NOMO-1 (cell line): ENCODE measurements at regions not wholly inside any gene's neighbourhood (a gene's known extent, or its start where the extent isn't known, plus 50 kb on each side); places are given as distances from the start of the nearest gene placed in this dataset.
"Not testable (repeated sequence)": the region's sequence is repeated elsewhere in the genome, so short reads cannot be mapped to it uniquely, and the experiment has no call there.

ENCODE experiments used
- DNase-seq, 2 experiments: peaks; one replicate each; lab custom pipeline; 2025; ENCODE audit not compliant: unreplicated experiment in 2 of 2; lab: John Stamatoyannopoulos, UW

DNA sequence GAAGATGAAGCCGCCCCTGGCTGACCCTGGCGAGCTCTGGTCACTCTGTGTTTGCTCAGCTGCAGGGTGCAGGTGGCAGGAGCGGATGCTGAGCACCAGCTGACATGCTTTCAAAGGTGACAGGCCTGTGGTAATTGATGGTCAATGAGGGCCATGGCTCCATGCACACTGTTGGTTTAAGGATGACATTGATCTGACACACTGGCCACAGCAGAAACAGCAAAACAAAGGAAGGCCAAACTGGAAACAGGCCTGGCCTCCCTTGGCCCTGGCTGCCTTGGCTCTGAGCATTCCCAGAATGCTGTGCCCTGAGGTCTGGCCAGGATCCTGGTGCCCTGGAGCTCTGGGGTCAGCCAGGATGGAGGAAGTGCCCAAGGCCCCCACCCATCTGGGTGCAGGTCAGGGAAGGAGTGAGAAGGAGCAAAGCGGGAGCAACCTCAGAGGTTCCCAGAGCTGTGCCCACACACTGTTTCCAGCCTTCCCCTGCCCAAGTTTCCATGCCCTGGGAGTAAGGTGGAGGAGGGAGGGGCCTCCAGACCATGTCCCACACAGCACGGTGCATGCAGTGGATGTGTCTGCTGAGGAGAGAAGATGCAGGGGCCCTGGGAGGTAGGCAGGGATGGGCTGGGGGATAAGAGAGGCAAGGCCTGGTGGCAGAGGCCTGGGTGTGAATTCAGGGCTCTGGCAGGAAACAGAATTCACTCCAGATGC, 302.2 kb downstream of the RPS24 start:
- no peak for DNase-seq

DNA sequence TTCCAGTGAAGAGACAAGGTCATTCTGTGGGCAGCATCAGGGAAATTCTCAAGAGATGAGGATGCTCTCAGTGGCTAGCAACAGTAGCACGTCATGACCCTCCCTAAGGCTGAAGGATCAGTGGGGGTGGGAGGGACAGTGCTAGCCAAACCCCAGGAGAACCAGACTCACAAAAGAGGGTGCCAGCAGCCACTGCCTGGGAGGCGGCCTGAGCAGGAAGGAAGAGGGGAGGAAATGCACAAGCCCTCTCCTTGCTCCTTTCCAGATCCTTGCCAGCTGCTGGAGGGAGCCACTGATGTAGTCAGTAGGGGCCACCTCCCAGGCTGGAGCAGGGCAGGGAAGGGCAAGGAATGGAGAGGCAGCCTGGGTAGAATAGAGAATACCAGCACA, 302.7 kb downstream of the RPS24 start:
- no peak for DNase-seq

GRCh38 chr10:78337016-78337415, 303.4 kb downstream of the RPS24 start:
- no peak for DNase-seq

DNA sequence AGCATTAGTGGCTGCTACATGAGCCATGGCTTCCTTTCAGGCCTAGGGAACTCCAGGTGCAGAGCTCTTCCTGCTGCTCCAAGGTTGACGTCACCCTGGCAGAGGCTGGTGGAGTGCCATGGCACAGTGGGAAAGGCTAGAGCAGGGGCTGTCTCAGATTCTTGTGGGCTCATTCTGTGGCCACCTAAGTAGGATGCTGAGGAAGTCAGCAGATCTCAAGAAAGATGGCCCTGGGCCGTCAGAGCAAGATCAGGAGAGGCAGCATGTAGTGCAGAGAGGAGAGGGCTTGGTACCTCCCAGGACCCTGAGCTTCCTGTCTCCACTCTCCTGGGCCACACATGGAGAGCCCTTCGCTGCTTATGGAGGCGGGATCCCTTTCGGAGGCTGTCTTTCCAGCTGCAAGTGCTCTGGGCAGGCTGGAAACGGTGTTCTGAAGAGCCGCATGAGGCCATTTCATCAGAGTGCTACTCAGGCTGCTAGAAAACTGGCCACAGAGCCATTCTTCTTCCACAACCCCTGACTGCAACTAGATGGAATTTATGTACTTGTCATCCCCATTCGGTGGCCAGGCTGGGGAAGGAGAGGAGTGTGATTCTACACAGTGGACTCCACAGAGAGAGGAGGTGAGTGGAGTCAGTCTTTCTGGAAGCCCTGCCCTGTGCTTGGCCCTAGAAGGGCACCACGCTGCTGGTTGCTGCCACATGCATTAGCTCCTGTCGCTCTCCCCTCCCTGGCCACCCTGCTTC, 304.2 kb downstream of the RPS24 start:
- DNase-seq = no peak

DNA sequence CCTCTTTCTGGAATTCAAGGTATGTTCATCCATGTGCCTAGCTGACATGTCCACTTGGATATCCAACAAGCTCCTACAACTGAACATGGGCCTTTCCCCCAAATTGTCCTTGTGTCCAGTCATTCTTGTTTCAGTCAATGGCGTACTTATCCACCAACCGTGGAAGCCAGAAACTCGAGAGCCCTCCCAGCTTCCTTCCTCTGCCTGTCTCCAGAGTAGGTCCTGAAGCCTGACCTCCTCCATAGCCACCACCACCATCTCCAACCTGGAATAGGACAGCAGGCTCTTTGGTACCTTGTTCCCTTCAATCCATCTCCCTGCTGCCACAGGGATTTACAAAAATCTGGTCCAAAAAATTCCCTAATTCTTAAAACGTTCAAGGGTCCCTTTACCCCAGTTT, 305.1 kb downstream of the RPS24 start:
- DNase-seq = no peak

- DNase-seq = no peak
These were observed 305.6 kb downstream of the RPS24 start for GRCh38 chr10:78339251-78339650.

DNA sequence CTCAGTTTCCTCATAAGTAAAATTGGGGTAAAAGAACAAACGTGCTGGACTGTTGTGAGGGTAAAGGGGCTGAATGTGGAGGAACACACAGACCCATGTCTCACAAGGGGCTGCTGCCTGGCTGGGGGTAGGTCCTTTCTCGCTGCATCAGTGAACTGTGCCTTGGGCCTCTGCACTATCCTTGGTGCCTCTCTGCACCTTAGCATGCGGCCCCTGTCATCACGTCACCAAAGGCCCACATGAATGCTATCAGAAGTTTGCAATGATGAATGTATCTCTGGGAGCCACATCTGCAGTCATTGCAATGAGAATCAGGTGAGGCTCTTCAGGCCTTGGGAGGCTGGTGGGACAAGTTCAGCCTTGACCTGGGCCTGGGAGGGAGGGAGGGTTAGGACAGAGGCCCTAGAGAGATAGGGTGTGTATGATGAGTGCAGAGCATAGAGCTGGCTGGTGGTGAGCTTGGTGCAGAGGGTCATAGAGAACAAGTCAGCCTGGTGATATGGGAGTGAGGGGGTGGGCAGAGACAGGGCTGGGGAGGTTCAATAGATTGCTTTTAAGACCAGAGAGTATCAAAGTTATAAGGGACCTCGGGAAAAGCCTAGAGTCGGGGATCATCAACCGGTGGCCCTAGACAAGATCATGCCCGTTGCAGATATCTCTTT, 308.4 kb downstream of the RPS24 start:
- no peak for DNase-seq

DNA sequence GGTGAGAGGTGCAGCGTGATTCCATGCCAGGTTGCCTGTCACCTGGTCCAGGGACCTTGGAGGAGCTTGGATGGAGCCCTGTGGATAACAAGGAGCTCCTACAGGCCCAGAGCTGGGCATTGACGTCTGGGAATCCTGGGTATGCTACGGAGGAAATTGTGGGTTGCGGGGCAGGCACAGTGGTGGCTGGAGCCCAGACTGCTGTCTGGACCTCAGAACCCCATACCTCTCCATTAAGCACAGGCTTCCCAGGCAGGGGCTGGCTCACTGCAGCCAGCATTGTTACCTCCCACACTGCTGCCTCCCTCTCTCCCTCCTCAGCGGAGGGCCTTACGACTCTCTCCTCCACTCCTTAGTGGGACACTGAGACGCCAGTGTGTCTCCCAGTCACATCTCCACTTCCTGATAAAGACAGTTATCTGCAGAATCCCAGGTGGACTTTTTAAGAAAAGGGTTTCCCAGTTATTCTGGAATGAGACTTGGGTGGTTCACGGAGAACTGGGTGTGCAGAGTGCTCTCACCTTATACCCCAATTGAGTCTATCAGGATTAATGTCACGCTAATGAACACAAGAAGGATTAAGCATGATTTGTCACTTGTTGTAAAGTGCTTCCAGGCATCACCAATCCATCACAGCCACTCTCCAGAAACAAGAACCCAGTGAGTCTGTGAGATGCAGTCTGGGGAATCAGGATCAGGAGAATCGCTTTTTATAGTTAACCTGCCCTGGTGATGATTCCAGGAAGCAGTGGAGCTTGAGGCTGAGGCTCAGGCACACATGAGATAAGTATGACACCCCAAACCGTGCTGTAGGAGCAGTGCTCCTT, 309.4 kb downstream of the RPS24 start:
- DNase-seq = no peak

DNA sequence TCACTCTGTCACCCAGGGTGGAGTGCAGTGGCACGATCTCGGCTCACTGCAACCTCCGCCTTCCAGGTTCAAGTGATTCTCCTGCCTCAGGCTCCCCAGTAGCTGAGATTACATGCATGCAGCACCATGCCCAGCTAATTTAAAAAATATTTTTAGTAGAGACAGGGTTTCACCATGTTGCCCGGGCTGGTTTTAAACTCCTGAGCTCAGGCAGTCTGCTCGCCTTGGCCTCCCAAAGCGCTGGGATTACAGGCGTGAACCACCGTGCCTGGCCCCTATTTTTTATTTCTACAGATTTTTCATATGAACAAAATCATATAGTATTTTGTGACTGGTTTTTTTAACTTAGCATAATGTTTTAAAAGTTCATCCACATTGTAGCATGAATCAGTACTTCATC, 310.6 kb downstream of the RPS24 start:
- DNase-seq = not testable (repeated sequence)

- not testable (repeated sequence) for DNase-seq
These were observed 311.9 kb downstream of the RPS24 start for GRCh38 chr10:78345515-78345914.

DNA sequence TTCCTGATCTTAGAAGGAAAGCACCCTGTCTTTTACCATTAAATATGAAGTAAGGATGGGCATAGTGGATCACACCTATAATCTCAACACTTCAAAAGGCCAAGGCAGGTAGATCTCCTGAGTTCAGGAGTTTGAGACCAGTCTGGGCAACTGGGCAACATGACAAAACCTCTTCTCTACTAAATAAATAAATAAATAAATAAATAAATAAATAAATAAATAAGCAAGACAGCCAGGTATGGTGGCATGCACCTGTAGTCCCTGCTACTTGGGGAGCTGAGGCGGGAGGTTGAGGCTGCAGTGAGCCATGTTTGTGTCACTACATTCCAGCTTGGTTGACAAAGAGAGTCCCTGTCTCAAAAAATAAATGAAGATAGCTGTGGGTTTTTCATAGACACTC, 313.1 kb downstream of the RPS24 start:
- DNase-seq = no peak

DNA sequence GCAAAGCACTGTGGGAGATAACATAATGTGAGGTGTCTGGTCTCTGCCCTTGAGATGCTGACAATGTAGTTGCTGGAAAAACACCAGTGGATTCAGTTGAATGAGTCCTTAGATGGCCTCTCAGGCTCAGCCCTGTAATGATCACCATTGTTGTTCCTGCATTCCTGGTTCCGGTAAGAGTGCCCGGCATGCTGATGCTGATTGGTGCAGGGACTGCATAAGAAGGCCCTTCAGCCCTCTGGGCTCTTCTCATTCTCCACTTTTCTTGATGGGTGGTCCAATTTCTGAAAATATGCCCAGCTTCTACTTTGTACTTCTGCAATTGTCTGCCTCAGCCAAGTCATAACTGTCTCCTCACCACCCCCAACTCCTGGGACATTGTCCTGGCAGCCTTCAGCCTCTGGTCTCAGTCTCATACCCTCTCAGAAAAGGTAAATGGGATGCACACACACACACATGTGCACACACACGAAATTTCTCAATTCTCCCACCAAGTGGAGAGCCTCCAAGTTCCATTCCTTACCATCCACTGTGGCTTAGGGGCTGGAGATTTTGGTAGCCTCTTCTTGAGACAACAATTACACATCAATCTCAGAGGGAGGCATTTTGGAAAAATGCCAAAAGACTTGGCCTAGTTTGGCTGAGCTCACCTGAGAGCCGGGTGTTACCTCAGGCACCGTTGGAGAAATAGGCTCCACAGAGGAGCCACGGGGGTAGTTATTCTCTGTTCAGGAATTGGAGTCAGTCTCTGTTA, 314.9 kb downstream of the RPS24 start:
- no peak for DNase-seq

DNA sequence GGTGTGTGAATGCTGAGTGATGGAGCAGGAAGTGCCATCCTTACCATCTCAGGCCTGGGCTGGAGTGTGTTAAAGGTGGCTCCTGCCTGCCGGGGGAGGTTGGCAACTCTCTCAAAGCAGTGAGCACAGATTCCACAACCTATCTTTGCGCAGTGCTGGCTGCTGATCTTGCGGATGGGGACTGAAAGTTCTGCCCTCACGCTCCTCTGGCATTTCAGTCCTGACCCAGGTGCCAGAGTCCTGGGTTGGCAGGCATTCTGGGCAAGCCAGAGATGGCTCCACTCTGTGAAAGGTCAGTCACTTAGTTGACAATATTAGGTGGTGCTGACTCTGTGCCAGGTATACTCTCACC, 315.5 kb downstream of the RPS24 start:
- no peak for DNase-seq

DNA sequence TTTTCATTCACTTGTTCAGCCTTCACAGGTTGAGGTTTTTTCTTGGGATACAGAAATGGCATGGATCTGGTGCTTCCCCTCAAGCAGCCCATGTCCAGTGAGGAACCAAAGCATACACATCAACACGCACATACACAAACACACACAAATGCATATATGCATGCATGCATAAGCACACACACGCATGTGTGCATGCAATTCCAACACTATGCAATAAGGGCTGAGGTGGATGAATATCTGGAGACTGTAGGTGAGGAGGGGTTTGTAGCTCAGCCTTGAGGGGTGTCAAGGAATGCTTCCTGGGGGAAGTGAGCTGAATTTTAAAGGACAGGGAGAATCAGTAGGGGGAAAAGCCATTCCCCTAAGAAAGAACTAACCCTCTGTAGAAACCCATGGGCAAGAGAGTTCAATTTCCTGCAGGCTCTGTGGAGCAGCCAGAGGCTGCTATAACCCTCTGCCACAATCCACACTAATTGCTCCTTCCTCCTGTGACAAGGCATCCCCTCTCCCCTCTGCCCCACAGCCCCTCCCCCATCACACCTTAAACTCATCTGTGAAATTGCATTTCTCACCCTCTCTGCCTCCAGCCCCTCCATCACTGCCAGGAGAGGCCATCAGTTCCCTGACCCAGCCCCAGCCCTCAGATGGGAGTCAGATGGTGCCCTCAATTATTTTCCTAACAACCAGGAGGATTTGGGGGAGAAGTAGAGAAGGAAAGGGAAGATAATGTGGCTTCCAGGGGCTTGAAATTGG, 316.4 kb downstream of the RPS24 start:
- no peak for DNase-seq

DNA sequence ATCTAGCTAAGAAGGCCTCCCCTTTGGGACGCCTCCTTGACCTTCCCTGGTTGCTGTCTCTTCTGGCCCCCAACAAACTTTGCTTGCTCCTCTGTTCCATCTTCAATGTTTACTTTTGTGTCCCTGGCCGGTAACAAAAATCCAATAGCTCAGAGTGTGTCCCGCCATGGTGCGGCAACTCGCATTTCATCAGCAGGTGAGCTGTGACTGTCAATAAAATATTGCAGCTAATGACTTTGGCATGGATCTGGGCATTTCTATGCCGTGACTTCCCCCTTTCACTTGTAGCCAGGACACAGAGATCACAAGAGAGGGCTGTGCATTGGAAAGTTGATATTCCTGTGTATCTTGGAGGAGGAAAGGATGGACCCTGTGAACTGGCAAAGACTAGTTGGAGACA, 317.6 kb downstream of the RPS24 start:
- DNase-seq = no peak

- DNase-seq = no peak
These were observed 318.1 kb downstream of the RPS24 start for GRCh38 chr10:78351809-78352208.

- DNase-seq = no peak
These were observed 320.0 kb downstream of the RPS24 start for GRCh38 chr10:78353636-78354035.

- DNase-seq = no peak
These were observed 320.4 kb downstream of the RPS24 start for GRCh38 chr10:78354101-78354500.

GRCh38 chr10:78356291-78356900, 322.7 kb downstream of the RPS24 start:
- DNase-seq = no peak
